ENCODE measurements at regions not wholly inside any gene's neighbourhood (a gene's known extent, or its start where the extent isn't known, plus 50 kb on each side); places are given as distances from the start of the nearest gene placed in this dataset.

DNA sequence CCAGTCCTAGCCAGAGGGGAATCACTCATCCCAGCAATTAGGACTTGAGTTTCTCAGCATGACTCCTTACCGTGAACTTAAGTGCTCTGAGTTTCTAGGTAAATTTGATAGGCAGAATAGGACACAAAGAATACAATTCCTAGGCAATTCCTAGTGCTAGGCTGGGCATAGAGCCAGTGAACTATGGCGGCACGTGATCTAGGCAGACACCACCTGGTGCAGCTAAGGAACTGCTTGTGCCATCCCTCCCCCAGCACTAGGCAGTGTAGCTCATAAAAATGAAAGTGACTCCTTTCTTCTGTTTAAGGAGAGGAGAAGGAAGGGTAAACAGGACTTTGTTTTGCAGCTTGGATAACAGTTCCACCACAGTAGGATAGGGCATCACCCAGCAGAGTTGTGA is 736.3 kb upstream of the PCDH7 start:
- H3K4me1 ChIP-seq = no peaks in the 10 kb centered on the region
- no peaks in the 10 kb centered on the region for H3K9me3 ChIP-seq
- H3K36me3 ChIP-seq = no peaks in the 10 kb centered on the region
- no peak overlapping the region for H3K4me3 ChIP-seq
- no peak for DNase-seq (ENCODE audit: low spot score in 2 of 2)
- no peaks in the 10 kb centered on the region for H3K27me3 ChIP-seq
- H3K27ac ChIP-seq = no peak overlapping the region
- 87 to 95% methylated on average over 3 of the region's 3 CpGs for WGBS, 2 donors
- no peak for TF ChIP-seq EP300 (IDR thresholded peaks at IDR 0.05)

GRCh38 chr4:30001628-30002027 is 718.5 kb upstream of the PCDH7 start:
- H3K4me1 ChIP-seq = no peaks in the 10 kb centered on the region
- no peak for TF ChIP-seq CTCF (IDR thresholded peaks at IDR 0.05)
- no peak overlapping the region for H3K27ac ChIP-seq
- no peaks in the 10 kb centered on the region for H3K36me3 ChIP-seq
- H3K27me3 ChIP-seq = no peaks in the 10 kb centered on the region
- H3K9me3 ChIP-seq = no peaks in the 10 kb centered on the region
- no peak overlapping the region for H3K4me3 ChIP-seq
- no peak for DNase-seq (ENCODE audit: low spot score in 2 of 2)
- 68 to 71% methylated on average over 1 of the region's 1 CpG for WGBS, 2 donors

DNA sequence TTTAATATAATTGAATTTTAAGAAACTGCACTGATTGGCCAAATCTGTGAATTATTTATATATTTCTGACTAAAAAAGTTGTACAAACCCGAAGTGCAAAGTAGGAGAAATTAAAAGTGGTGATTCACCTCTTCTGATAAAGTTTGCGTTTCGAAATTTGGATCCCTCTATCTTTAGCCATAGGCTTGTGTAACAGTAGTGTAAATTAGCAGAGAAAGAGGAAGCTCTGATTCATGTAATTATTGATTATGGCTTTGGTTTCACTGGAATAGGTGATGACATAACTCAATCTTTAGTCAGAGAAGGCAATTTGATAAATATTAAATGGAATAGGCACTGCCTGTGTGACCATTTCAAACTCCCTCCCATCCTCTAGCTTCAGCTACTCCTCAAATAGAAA is 717.8 kb upstream of the PCDH7 start:
- TF ChIP-seq CTCF (IDR thresholded peaks at IDR 0.05) (no peak), EP300 (IDR thresholded peaks at IDR 0.05) (no peak), POLR2A (IDR thresholded peaks at IDR 0.05) (no peak)
- 88 to 91% methylated on average over 3 of the region's 3 CpGs for WGBS, 2 donors

DNA sequence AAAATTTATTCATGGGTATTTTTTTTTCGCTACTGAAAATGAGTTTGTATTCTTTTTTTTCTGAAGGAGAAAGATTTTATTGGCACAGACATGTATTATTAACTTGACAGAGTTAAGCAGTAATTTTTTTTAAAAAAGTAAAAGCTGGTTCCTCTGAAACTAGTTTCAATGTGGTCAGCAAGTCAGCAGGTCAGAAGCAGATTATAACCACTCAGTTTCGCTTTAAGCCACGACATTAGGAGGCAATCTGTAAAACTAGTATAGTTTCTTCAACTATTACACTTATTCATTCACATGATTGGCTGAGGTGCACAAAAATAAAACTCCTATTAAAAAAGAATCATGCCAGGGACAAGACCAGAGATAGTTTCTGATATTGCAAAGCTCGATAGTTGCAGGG is 714.2 kb upstream of the PCDH7 start:
- no peak overlapping the region for H3K27ac ChIP-seq
- no peak overlapping the region for H3K4me3 ChIP-seq
- H3K9me3 ChIP-seq = peaks cover 0 to 2% (median 0%) of the 10 kb centered on the region in 4 donors
- H3K4me1 ChIP-seq = no peaks in the 10 kb centered on the region
- no peaks in the 10 kb centered on the region for H3K36me3 ChIP-seq
- no peak for TF ChIP-seq POLR2A (IDR thresholded peaks at IDR 0.05)
- TF ChIP-seq CTCF (IDR thresholded peaks at IDR 0.05) = no peak
- TF ChIP-seq EP300 (IDR thresholded peaks at IDR 0.05) = no peak
- 85 to 91% methylated on average over 4 of the region's 4 CpGs for WGBS, 2 donors
- no peaks in the 10 kb centered on the region for H3K27me3 ChIP-seq
- no peak for DNase-seq (ENCODE audit: low spot score in 2 of 2)

More for the DNA sequence above, 717.8 kb upstream of the PCDH7 start:
- DNase-seq (ENCODE audit: low spot score in 2 of 2) = no peak
- Histone ChIP-seq H3K27me3 (no peaks in the 10 kb centered on the region), H3K36me3 (no peaks in the 10 kb centered on the region), H3K27ac (no peak overlapping the region), H3K4me1 (no peaks in the 10 kb centered on the region), H3K9me3 (no peaks in the 10 kb centered on the region), H3K4me3 (no peak overlapping the region)

GRCh38 chr4:30024526-30024925 is 695.6 kb upstream of the PCDH7 start:
- Histone ChIP-seq H3K4me3 (no peak overlapping the region), H3K4me1 (no peaks in the 10 kb centered on the region), H3K36me3 (no peaks in the 10 kb centered on the region), H3K9me3 (no peaks in the 10 kb centered on the region), H3K27me3 (no peaks in the 10 kb centered on the region), H3K27ac (no peak overlapping the region)
- no peak for DNase-seq (ENCODE audit: low spot score in 2 of 2)
- 70 to 81% methylated on average over 2 of the region's 2 CpGs for WGBS, 2 donors
- no peak for TF ChIP-seq EP300 (IDR thresholded peaks at IDR 0.05)
- TF ChIP-seq POLR2A (IDR thresholded peaks at IDR 0.05) = no peak
- no peak for TF ChIP-seq CTCF (IDR thresholded peaks at IDR 0.05)

- no peak overlapping the region for H3K27ac ChIP-seq
- H3K36me3 ChIP-seq = no peaks in the 10 kb centered on the region
- TF ChIP-seq CTCF (IDR thresholded peaks at IDR 0.05) = no peak
- TF ChIP-seq POLR2A (IDR thresholded peaks at IDR 0.05) = no peak
- TF ChIP-seq EP300 (IDR thresholded peaks at IDR 0.05) = no peak
- no peak overlapping the region for H3K4me3 ChIP-seq
- H3K27me3 ChIP-seq = no peaks in the 10 kb centered on the region
- DNase-seq (ENCODE audit: low spot score in 2 of 2) = no peak
- no peaks in the 10 kb centered on the region for H3K9me3 ChIP-seq
- H3K4me1 ChIP-seq = no peaks in the 10 kb centered on the region
Measured at GRCh38 chr4:30028826-30029225, 691.3 kb upstream of the PCDH7 start.

Data from tibial nerve (tissue), 4 donors.